B cell (primary cell): ENCODE measurements at regions not wholly inside any gene's neighbourhood (a gene's known extent, or its start where the extent isn't known, plus 50 kb on each side); places are given as distances from the start of the nearest gene placed in this dataset.
"Not testable (repeated sequence)": the region's sequence is repeated elsewhere in the genome, so short reads cannot be mapped to it uniquely, and the experiment has no call there.

Experiments
- ATAC-seq: fragments of 200-7000 bp; cut with Tn5 transposase; one replicate; pipeline ENCODE4 v1.10.0; 2021; ENCODE audit warnings: low read depth, mild to moderate bottlenecking, moderate number of reproducible peaks, moderate library complexity
- CTCF ChIA-PET: fragments of 350-600 bp; sonication (Branson Sonifier 250); formaldehyde crosslinking; loops from one replicate; lab custom pipeline; 2021; ENCODE audit warnings: antibody characterized with exemption, inconsistent platforms; lab: Charles Lee
- POLR2A ChIA-PET: fragments of 350-600 bp; sonication (Branson Sonifier 250); formaldehyde crosslinking; loops from one replicate; lab custom pipeline; 2021; ENCODE audit warnings: antibody characterized with exemption; lab: Charles Lee
- DNase-seq: peaks from one replicate; pipeline ENCODE4 v3.0.0; 2013
- H2AFZ ChIP-seq: 2 replicates; pipeline ENCODE4 v1.6.1; 2012; ENCODE audit warnings: mild to moderate bottlenecking, low read depth, low read length; ENCODE audit not compliant: insufficient read depth, poor library complexity, severe bottlenecking
- H3K27ac ChIP-seq, 2 donors: 1 replicate in 1 of 2; 2 replicates in 1 of 2; pipeline ENCODE4 v1.5.1; 2012 to 2013; ENCODE audit warnings: low read length in 2 of 2, mild to moderate bottlenecking in 2 of 2, moderate library complexity in 1 of 2
- H3K27me3 ChIP-seq, 4 experiments: fragments of 200-600 bp in 1 of 4; sonication (generic) in 1 of 4; replicated peaks in 1 of 4; 1 replicate in 2 of 4; 2 replicates in 2 of 4; pipeline versions ENCODE4 v1.6.1 to v1.7.0; 2013 to 2016; ENCODE audit warnings: low read length in 3 of 4, mild to moderate bottlenecking in 2 of 4, mixed read lengths in 1 of 4, moderate library complexity in 1 of 4; ENCODE audit not compliant: insufficient read depth in 4 of 4, control insufficient read depth in 3 of 4; ENCODE audit errors: control extremely low read depth in 1 of 4
- H3K36me3 ChIP-seq, 2 experiments: replicated peaks in 1 of 2; 1 replicate in 1 of 2; 2 replicates in 1 of 2; pipeline versions ENCODE4 v1.6.1 to v1.7.1; 2013; ENCODE audit warnings: low read length in 1 of 2; ENCODE audit not compliant: insufficient read depth in 2 of 2, control insufficient read depth in 1 of 2; ENCODE audit errors: control extremely low read depth in 1 of 2, extremely low read depth in 1 of 2
- H3K4me1 ChIP-seq, 2 donors: fragments of 200-600 bp in 1 of 2; sonication (generic) in 1 of 2; 1 replicate in 1 of 2; 2 replicates in 1 of 2; pipeline versions ENCODE4 v1.5.1 to v1.6.1; 2013 to 2017; ENCODE audit warnings: low read length in 2 of 2; ENCODE audit not compliant: control insufficient read depth in 2 of 2, insufficient read depth in 2 of 2
- H3K4me2 ChIP-seq: replicated peaks from 2 replicates; pipeline ENCODE3; 2012; ENCODE audit warnings: mild to moderate bottlenecking, low read depth, low read length; ENCODE audit not compliant: poor library complexity, severe bottlenecking
- H3K4me3 ChIP-seq, 5 experiments: fragments of 200-600 bp in 1 of 5; sonication (generic) in 1 of 5; 1 replicate in 3 of 5; 2 replicates in 2 of 5; pipeline versions ENCODE4 v1.5.1 to v1.7.0; 2011 to 2016; ENCODE audit warnings: low read length in 4 of 5, mild to moderate bottlenecking in 4 of 5, low read depth in 2 of 5, control low read depth in 1 of 5, moderate library complexity in 1 of 5; ENCODE audit not compliant: insufficient read depth in 1 of 5; ENCODE audit errors: control extremely low read depth in 1 of 5, extremely low read depth in 1 of 5
- H3K79me2 ChIP-seq: fragments of 200-600 bp; sonication (generic); one replicate; pipeline ENCODE4 v1.6.0; 2016; ENCODE audit warnings: low read length; ENCODE audit not compliant: control insufficient read depth, insufficient read depth
- H3K9ac ChIP-seq: fragments of 200-600 bp; sonication (generic); 2 replicates; pipeline ENCODE4 v1.6.1; 2017; ENCODE audit warnings: mild to moderate bottlenecking, low read length, moderate library complexity
- H3K9me3 ChIP-seq, 3 donors: one replicate each; pipeline versions ENCODE4 v1.6.1 to v1.7.1; 2013; ENCODE audit warnings: low read length in 2 of 3; ENCODE audit not compliant: control insufficient read depth in 2 of 3, insufficient read depth in 1 of 3; ENCODE audit errors: control extremely low read depth in 1 of 3
- H4K20me1 ChIP-seq: 2 replicates; pipeline ENCODE4 v1.6.0; 2012; ENCODE audit warnings: mild to moderate bottlenecking, low read length; ENCODE audit not compliant: insufficient read depth, control insufficient read depth, poor library complexity, severe bottlenecking
- H3K27ac Mint-ChIP-seq: one replicate; pipeline ENCODE4 v1.8.0; 2021; ENCODE audit warnings: mixed read lengths
- H3K27me3 Mint-ChIP-seq: one replicate; pipeline ENCODE4 v1.8.0; 2021; ENCODE audit warnings: mixed read lengths
- H3K4me1 Mint-ChIP-seq: one replicate; pipeline ENCODE4 v1.8.0; 2021; ENCODE audit warnings: mixed read lengths
- H3K4me3 Mint-ChIP-seq: one replicate; pipeline ENCODE4 v1.8.0; 2021; ENCODE audit warnings: mixed read lengths
- H3K9me3 Mint-ChIP-seq: one replicate; pipeline ENCODE4 v1.8.0; 2022; ENCODE audit warnings: mixed read lengths; ENCODE audit not compliant: insufficient read depth
- EZH2 ChIP-seq: IDR thresholded peaks from 2 replicates; pipeline ENCODE4 v1.6.1; 2012; ENCODE audit warnings: borderline replicate concordance, low read depth, mild to moderate bottlenecking, moderate library complexity, low read length; ENCODE audit not compliant: insufficient read depth, poor library complexity, severe bottlenecking
- WGBS: methylation state at CpG from one replicate; pipeline ENCODE4 v1.1.5; 2013; ENCODE audit warnings: missing lambda C conversion rate; ENCODE audit not compliant: insufficient coverage; 5-methylcytosine and 5-hydroxymethylcytosine counted together
- intact Hi-C: fragments of 100-400 bp; cut with micrococcal nuclease; formaldehyde crosslinking; loops from one replicate; pipeline ENCODE4 v1.10.0; 2022
- TF ChIP-seq, protein P1 (sequence below): fragments of 200-600 bp; IDR thresholded peaks from one replicate; pipeline ENCODE4 v1.8.0; 2022; ENCODE audit warnings: antibody characterized with exemption, mild to moderate bottlenecking

DNA sequence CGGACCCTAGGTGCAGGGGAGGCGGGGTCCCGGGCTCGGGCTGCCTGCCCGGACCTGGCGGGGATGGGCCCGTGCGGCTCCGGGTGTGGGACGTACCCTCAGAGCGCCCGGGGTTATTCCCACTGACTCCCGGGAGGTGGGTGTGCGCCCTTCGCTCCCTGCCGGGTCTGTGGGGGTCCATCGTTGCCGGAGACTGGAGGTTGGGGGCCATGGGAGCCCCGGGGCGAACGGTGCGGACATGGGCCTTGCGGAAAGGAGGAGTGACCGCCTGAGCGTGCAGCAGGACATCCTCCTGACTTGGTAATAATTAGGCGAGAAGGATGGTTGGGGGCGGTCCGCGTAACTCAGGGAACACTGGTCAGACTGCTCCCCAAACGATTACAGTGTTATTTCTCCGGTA lies 552.7 kb downstream of the TUBA3C start:
- H3K27me3 ChIP-seq, POLR2A ChIA-PET, H3K4me1 Mint-ChIP-seq, DNase-seq, CTCF ChIA-PET, H3K4me1 ChIP-seq, H3K4me3 ChIP-seq, intact Hi-C loops, H3K79me2 ChIP-seq, H2AFZ ChIP-seq, H3K9ac ChIP-seq, H3K27ac ChIP-seq, H3K4me3 Mint-ChIP-seq, ATAC-seq, H3K9me3 Mint-ChIP-seq, H3K27ac Mint-ChIP-seq, H3K27me3 Mint-ChIP-seq, H3K9me3 ChIP-seq, H3K4me2 ChIP-seq, H3K36me3 ChIP-seq, H4K20me1 ChIP-seq: not testable (repeated sequence)
- no CpG with 5 or more reads among the region's 31 CpGs for WGBS

DNA sequence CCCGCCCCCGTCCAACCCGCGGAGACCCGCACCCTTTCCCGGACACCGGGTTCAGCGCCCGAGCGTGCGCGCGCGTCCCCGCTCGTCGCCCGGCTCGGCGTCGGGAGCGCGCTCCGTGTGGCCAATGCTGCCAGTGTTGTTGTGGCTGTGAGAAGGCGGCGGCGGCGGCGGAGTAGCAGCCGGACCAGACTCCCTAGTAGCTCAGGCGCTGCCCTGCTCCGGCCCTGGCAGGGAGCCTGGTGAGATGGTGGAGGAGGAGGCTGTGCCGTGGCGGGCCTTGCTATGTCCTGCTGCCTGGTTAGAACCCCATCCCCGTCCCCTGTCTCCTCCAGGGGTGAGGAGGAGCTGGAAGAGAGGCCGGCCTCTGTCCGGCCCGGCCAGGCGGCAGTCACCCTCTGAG lies 553.2 kb downstream of the TUBA3C start:
- no peak overlapping the region for H2AFZ ChIP-seq
- no peaks in the 10 kb centered on the region for H3K27me3 ChIP-seq
- DNase-seq (no peak), ATAC-seq (no peak)
- H3K4me3 Mint-ChIP-seq = no peak overlapping the region
- intact Hi-C loops = no loop called here
- no peaks in the 10 kb centered on the region for H3K36me3 ChIP-seq
- no peak overlapping the region for H3K4me2 ChIP-seq
- H3K79me2 ChIP-seq = no peaks in the 10 kb centered on the region
- no peaks in the 10 kb centered on the region for H3K27me3 Mint-ChIP-seq
- H4K20me1 ChIP-seq = no peaks in the 10 kb centered on the region
- H3K27ac Mint-ChIP-seq = no peak overlapping the region
- no peak for TF ChIP-seq EZH2
- TF ChIP-seq, protein P1, sequence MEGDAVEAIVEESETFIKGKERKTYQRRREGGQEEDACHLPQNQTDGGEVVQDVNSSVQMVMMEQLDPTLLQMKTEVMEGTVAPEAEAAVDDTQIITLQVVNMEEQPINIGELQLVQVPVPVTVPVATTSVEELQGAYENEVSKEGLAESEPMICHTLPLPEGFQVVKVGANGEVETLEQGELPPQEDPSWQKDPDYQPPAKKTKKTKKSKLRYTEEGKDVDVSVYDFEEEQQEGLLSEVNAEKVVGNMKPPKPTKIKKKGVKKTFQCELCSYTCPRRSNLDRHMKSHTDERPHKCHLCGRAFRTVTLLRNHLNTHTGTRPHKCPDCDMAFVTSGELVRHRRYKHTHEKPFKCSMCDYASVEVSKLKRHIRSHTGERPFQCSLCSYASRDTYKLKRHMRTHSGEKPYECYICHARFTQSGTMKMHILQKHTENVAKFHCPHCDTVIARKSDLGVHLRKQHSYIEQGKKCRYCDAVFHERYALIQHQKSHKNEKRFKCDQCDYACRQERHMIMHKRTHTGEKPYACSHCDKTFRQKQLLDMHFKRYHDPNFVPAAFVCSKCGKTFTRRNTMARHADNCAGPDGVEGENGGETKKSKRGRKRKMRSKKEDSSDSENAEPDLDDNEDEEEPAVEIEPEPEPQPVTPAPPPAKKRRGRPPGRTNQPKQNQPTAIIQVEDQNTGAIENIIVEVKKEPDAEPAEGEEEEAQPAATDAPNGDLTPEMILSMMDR = no peak
- peaks cover 0 to 5% (median 0%) of the 10 kb centered on the region in 3 donors for H3K9me3 ChIP-seq
- H3K9me3 Mint-ChIP-seq = no peaks in the 10 kb centered on the region
- no peak overlapping the region for H3K27ac ChIP-seq
- ChIA-PET CTCF (no interaction called here), POLR2A (no interaction called here)
- WGBS = 55% methylated on average over 20 of the region's 39 CpGs
- H3K4me1 Mint-ChIP-seq = no peaks in the 10 kb centered on the region
- no peak overlapping the region for H3K9ac ChIP-seq
- no peak overlapping the region for H3K4me3 ChIP-seq
- H3K4me1 ChIP-seq = no peaks in the 10 kb centered on the region

DNA sequence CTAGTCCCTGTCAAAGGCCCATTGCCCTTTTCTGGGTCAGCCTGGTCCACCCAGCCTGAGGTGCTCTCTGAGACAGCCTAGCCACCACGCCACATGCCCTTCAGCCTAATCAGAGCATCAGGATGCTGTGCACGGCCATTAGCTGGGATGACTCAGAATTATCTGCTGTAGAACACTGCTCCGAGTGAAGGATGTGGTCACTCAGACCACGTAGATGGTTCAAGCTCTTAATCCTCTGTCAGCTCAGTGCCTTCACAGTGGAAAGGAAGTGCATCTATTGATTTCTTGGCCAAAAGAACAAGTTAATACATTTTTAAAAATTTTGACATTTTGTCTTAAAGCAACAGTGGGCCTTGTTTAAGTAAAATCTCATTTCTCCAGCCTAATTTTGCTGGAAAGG lies 557.6 kb downstream of the TUBA3C start:
- POLR2A ChIA-PET, H3K27ac Mint-ChIP-seq, H3K4me3 Mint-ChIP-seq, H3K79me2 ChIP-seq, H3K27ac ChIP-seq, CTCF ChIA-PET, intact Hi-C loops, H3K4me1 ChIP-seq, H3K4me3 ChIP-seq, H3K36me3 ChIP-seq, H4K20me1 ChIP-seq, H3K9ac ChIP-seq, DNase-seq, H3K9me3 ChIP-seq, H3K4me2 ChIP-seq, H3K4me1 Mint-ChIP-seq, H3K27me3 Mint-ChIP-seq, ATAC-seq, H3K27me3 ChIP-seq, H2AFZ ChIP-seq, H3K9me3 Mint-ChIP-seq: not testable (repeated sequence)
- WGBS = no CpG with 5 or more reads among the region's 4 CpGs
